ENCODE measurements at regions not wholly inside any gene's neighbourhood (a gene's known extent, or its start where the extent isn't known, plus 50 kb on each side); places are given as distances from the start of the nearest gene placed in this dataset.

GRCh38 chr4:130349745-130350144 lies 1253.8 kb downstream of the C4orf33 start:
- DNase-seq, result no peak
- H3K4me3 ChIP-seq (replicated peaks in 1 of 3), result no peak overlapping the region
- intact Hi-C loops (cut with DNase I), result no loop called here
- no peaks in the 10 kb centered on the region for H3K4me1 ChIP-seq
- no peaks in the 10 kb centered on the region for H3K27me3 ChIP-seq
- H3K36me3 ChIP-seq, result no peaks in the 10 kb centered on the region
- TF ChIP-seq POLR2A (IDR thresholded peaks at IDR 0.05), result no peak
- TF ChIP-seq, protein P1, sequence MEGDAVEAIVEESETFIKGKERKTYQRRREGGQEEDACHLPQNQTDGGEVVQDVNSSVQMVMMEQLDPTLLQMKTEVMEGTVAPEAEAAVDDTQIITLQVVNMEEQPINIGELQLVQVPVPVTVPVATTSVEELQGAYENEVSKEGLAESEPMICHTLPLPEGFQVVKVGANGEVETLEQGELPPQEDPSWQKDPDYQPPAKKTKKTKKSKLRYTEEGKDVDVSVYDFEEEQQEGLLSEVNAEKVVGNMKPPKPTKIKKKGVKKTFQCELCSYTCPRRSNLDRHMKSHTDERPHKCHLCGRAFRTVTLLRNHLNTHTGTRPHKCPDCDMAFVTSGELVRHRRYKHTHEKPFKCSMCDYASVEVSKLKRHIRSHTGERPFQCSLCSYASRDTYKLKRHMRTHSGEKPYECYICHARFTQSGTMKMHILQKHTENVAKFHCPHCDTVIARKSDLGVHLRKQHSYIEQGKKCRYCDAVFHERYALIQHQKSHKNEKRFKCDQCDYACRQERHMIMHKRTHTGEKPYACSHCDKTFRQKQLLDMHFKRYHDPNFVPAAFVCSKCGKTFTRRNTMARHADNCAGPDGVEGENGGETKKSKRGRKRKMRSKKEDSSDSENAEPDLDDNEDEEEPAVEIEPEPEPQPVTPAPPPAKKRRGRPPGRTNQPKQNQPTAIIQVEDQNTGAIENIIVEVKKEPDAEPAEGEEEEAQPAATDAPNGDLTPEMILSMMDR (IDR thresholded peaks at IDR 0.05), result no peak
- 93 to 94% methylated on average over 6 of the region's 7 CpGs for WGBS, 2 donors
- H3K9me3 ChIP-seq, result no peaks in the 10 kb centered on the region
- no peak overlapping the region for H3K27ac ChIP-seq

- Histone ChIP-seq H3K27ac (no peak overlapping the region), H3K36me3 (no peaks in the 10 kb centered on the region), H3K9me3 (no peaks in the 10 kb centered on the region), H3K27me3 (no peaks in the 10 kb centered on the region), H3K4me1 (no peaks in the 10 kb centered on the region), H3K4me3 (replicated peaks in 1 of 3) (no peak overlapping the region)
- TF ChIP-seq, protein P1 (IDR thresholded peaks at IDR 0.05), result no peak
- TF ChIP-seq POLR2A (IDR thresholded peaks at IDR 0.05), result no peak
- 53 to 67% methylated on average over 1 of the region's 1 CpG for WGBS, 2 donors
- intact Hi-C loops (cut with DNase I), result no loop called here
- DNase-seq, result no peak
Observed at GRCh38 chr4:130356873-130357272, 1260.9 kb downstream of the C4orf33 start.

- Histone ChIP-seq H3K4me1 (no peaks in the 10 kb centered on the region), H3K36me3 (no peaks in the 10 kb centered on the region), H3K4me3 (replicated peaks in 1 of 3) (no peak overlapping the region), H3K9me3 (no peaks in the 10 kb centered on the region), H3K27ac (no peak overlapping the region), H3K27me3 (no peaks in the 10 kb centered on the region)
- WGBS, 2 donors, result 38 to 53% methylated on average over 2 of the region's 2 CpGs
- DNase-seq, result no peak
- intact Hi-C loops (cut with DNase I), result no loop called here
- TF ChIP-seq, protein P1 (IDR thresholded peaks at IDR 0.05), result no peak
- no peak for TF ChIP-seq POLR2A (IDR thresholded peaks at IDR 0.05)
Observed at GRCh38 chr4:130359542-130359941, 1263.6 kb downstream of the C4orf33 start.

DNA sequence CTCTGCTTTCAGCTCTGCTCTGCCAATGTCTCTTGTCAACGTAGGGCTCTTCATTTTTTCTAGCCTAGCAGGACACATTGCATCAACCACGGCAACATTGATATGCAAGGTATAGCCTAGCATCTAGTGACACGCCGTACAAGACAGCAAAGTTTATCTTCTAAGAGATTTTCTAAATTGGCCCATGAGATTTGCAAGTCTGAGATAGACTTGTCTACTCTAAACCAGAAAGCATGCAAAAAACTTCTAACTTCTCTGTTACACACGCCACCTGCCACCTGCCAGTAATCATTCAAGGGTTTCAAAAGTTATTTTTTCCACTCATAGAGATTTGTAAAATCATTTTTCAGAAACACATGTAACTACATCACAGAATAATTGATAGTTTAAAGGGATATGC lies 1265.7 kb downstream of the C4orf33 start:
- H3K4me1 ChIP-seq, result no peaks in the 10 kb centered on the region
- H3K27me3 ChIP-seq, result no peaks in the 10 kb centered on the region
- H3K27ac ChIP-seq, result no peak overlapping the region
- H3K4me3 ChIP-seq (replicated peaks in 1 of 3), result no peak overlapping the region
- DNase-seq, result no peak
- no peaks in the 10 kb centered on the region for H3K9me3 ChIP-seq
- no peaks in the 10 kb centered on the region for H3K36me3 ChIP-seq
- TF ChIP-seq, protein P1 (IDR thresholded peaks at IDR 0.05), result no peak
- no peak for TF ChIP-seq POLR2A (IDR thresholded peaks at IDR 0.05)
- WGBS, 2 donors, result 80 to 81% methylated on average over 5 of the region's 5 CpGs
- intact Hi-C loops (cut with DNase I), result no loop called here

DNA sequence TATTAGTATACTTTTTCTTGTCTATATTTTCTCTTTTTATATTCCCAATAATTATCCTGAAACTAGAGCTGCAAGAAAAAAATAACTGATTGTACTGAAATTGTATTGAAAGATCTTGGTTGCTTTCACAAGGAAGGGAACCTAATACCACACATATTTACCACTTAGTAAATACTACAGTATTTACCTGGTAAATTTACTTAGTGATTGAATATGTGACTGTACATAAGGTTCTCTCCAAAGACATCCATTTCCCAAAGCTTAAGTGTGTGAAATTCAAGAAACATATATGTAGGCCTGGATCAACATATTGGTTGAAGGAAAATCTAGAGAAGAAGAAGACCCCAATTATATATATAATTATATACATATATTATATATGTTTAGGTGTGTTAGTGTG lies 1272.7 kb downstream of the C4orf33 start:
- TF ChIP-seq POLR2A (IDR thresholded peaks at IDR 0.05), result no peak
- TF ChIP-seq, protein P1 (IDR thresholded peaks at IDR 0.05), result no peak
- H3K27ac ChIP-seq, result no peak overlapping the region
- H3K4me3 ChIP-seq (replicated peaks in 1 of 3), result no peak overlapping the region
- intact Hi-C loops (cut with DNase I), result no loop called here
- no peaks in the 10 kb centered on the region for H3K36me3 ChIP-seq
- H3K9me3 ChIP-seq, result no peaks in the 10 kb centered on the region
- no peaks in the 10 kb centered on the region for H3K4me1 ChIP-seq
- no peaks in the 10 kb centered on the region for H3K27me3 ChIP-seq
- no peak for DNase-seq
